SIG-M5 (cell line): ENCODE measurements at regions not wholly inside any gene's neighbourhood (a gene's known extent, or its start where the extent isn't known, plus 50 kb on each side); places are given as distances from the start of the nearest gene placed in this dataset.

Experiments used
- DNase-seq: peaks from one replicate; lab custom pipeline; 2025; lab: John Stamatoyannopoulos, UW

DNA sequence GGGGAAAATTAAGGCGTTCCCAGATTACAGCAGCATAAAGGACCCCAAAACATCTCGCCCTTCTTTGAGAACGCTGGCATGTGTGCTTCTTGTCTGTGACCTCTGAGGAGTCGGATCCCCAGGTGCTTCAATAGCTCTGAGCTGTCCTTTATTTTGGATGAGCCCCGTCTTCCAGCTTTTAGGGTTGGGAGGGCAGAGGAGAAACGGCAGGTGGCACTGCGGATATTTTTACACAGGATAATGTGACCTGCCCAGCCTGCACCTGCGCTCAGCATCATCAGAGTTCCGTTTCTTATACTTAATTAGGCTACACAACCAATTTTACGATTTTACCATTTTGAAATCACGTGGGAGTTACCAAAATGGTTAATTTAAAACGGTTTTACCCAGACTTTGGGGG, 147.7 kb upstream of the RPS6KA2 start:
- no peak for DNase-seq

- no peak for DNase-seq
Observed at GRCh38 chr6:166774292-166774691, 147.2 kb upstream of the RPS6KA2 start.

DNA sequence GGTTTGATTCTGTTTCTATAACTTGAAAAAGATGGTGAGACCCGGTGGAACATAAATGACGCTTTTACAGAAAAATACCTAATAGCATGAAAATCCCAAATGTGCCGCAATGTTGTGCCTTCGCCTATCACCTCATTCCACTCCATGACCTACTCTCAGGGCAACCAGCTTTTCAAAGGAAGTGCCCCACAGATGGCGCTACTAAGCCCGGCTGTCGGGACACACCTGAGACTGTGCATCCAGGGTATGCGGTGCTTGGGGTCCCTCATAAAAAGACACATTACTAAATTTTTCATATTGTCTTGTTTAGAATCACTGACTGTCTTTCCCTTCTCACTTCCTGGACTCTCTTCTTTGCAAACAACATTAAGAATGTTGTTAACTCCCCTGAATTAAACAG, 145.5 kb upstream of the RPS6KA2 start:
- DNase-seq: no peak

- no peak for DNase-seq
Observed at GRCh38 chr6:166771701-166772100, 144.7 kb upstream of the RPS6KA2 start.

DNA sequence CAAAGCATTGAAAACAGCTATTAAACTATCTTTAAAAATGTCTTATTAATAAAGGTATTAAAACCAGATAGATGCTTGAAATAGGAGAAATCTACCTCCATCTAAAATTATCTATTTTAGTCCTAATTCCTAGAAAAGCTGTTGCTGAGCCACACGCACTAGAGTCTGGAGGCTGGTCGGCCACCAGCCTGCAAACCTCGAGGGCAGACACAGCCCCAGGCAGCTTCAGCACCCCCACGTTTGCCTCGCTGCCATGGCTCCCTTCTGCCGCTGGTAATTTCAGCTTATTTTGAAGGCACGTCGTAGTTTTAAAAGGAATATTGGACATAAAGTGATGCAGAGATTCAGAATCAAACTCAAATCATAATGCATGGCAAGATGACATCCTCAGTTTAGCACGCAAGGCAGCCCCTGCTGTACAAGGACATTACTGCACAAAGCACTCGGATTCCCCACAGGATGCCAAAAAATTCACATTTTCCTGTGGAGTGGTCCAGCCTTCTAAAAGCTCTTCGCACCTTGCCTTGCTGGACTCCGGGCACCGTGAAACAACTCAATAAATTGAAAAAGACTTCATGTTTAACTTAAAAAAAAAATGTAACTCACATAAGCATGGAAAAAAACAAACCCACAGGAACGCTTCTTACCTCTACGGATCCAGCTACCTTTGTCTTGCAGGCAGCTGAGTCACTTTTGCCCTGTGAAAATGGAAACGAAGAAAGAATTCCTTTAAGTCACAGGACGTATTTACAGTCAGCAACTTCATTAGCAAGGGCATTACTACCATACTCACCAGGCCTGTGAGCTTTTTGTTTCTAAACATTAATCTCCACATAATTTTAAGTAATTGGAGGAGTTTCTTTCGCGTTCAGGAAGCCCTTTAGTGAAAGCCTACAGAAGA, 143.4 kb upstream of the RPS6KA2 start:
- DNase-seq: no peak

DNA sequence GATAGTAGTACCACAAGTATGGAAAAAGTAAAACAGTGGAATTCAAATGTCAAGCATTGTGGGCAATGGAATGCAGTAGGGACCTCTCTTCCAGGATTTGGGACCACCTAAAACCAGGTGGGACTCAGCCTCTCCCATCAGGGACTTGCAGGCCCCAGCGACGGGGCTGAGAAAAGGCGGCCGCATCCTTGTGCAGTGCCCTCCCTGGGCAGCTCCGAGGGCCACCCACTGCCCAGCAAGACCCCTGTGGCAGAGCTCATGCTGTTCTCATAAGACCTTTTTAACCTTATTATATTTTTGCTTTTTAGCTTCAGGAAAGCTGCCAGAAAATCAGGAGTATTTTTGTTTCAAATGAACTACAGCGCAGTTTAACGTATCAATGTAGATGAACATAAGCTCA, 142.6 kb upstream of the RPS6KA2 start:
- DNase-seq: no peak

DNA sequence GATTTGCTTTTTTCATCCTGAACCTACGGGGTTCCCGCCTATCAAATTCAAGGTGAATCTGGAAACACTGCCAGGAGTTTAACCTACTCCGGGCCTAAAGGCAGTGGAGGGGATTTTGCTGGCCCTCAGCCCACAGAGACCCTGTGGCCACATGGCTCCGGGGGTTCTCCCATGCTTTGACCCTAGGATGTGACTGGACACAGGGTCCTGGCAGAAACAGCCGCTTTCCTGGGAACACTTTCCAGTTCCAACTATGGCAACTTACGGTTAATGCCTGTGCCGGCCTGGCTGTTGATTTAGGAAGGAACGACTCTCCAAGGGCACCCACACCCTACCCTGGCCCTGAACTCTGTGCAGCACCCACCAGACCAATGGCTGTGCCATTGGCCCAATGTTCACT, 141.7 kb upstream of the RPS6KA2 start:
- DNase-seq: no peak

- DNase-seq: no peak
Observed at GRCh38 chr6:166767230-166767629, 140.2 kb upstream of the RPS6KA2 start.

DNA sequence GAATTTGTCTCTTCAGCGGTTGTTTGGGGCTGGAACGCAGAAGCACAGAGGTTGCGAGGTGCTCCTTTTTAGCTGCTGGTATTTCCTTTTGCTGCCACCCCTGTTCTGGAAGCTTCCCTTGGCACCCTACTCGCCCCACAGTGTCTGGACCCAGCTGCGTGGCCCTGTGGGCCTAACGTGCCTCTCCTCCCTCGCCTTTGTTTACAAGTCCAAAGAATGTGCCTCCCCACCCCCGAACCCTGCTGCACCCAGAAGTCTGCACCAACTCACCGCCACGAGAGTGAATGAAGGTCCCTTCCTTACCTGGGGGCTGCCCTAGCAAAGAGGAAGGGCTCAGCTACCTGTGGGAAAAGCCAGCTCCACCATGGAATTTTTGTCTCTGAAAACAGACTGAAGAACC, 139.7 kb upstream of the RPS6KA2 start:
- no peak for DNase-seq

DNA sequence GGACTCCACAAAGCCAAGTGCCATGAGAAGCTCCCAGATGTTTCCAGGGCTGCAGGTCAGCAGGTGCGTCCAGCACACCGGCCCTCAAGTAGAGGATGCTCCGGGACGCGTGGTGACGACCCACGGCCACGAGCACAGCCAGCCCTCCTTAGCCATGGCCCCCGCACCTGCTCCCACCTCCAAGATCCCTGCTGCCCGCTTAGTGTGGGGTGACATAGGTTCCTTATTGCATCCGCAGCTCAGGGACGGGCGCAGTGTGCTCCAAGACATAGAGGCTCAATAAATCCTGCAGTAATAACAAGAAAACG, 138.1 kb upstream of the RPS6KA2 start:
- DNase-seq: no peak

- no peak for DNase-seq
Observed at GRCh38 chr6:166764473-166765233, 137.6 kb upstream of the RPS6KA2 start.

DNA sequence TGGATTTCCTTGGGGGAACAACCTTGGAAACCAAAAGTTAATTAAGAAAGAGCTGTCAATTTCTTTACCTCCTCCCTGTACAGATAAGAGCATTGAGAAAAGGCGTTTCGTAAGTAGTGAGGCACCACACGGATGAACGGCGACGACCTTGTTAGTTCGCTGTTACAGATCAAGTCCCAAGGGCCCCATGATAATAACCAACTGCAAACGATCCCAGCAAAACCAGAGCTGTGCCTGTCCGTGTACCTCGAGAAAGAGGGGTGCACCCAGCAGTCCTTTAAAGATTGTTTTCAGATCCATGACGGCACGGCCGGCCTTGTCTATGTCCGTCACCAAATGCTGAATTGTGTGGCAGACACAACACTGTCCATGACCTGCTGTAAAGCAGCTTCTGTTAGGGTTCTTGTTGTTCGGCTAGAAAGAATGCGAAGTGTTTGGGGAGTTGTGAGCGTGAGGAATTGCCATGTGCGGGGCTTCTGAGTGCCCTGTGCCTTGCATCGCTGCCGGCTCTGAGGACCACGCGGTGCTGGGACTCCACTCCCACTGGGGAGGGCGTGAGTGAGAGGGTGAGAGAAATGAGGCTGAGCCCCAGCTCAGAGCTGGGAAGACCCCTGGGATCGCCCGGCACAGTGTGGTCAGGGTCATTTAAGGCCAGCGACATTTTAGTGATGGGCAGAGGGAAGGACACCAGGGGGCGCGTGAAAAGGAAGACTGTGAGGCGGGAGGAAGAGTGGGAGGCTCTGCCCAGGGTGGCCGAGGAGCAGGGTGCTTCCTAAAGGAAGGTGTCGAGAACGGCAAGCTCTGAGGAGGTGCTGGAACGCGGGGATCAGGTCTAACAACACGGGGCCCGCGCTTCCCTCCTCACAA, 136.8 kb upstream of the RPS6KA2 start:
- no peak for DNase-seq

DNA sequence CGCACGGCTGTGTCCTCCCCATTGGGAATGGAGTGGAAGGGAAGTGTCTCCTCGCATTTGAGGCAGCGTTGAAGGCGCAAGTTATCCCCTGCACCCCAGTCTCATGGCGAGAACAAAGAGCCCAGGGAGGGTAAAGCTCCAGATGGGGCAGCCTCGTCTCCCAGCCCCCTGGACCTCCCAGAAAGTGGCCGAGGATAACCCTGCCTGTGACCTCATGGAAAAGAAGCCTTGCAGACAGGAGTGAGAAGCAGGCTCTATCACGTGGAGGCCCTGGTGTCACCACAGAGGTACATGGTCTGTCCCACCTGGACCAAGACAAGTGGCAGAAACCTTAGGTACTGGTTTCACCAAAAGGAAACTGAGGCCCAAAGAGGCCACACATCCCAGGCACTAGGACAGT, 134.8 kb upstream of the RPS6KA2 start:
- DNase-seq: no peak

- no peak for DNase-seq
Observed at GRCh38 chr6:166760288-166760687, 133.2 kb upstream of the RPS6KA2 start.

GRCh38 chr6:166758136-166758704, 131.2 kb upstream of the RPS6KA2 start:
- no peak for DNase-seq

DNA sequence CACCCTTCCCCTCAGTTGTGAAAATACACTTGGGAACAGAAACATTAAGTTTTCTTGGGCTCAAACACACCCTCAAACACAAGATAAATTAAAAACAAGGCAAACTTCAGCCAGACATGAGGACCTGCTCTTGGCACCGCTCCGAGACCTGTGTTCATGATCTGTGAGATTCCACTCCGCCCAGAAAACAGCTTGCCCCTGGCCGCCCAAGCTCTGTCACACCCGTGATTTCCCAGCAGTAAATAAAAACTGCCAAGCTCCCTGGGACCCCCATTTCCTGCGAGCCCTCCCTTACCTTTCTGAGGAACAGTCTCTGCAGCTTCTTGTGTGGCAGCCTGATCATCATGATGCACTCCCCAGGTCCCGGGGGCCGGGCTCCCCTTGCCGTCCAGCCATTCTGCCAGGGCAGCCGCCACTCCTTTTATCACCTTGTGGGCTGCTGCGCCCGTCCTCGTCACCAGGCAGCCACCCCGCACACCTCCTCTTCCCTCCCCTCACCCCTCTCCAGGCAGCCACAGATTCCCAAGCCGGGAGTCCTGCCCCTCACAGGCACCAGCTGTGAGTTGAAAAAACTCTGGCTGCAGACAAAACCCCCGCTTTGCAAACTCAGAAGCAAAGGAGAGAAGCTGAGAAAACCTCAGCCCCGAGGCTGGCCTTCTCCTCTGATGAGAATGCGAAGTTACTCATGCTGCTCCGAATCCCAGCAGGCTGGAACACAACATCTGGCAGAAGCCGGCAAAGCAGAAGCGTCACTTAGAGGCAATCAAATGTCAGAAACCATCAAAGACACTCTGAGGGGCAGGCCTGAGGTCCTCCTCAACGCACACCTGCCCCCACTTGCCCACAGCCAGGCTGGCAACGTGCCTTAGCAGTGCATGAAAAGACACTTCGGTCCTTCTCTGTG, 130.4 kb upstream of the RPS6KA2 start:
- no peak for DNase-seq

DNA sequence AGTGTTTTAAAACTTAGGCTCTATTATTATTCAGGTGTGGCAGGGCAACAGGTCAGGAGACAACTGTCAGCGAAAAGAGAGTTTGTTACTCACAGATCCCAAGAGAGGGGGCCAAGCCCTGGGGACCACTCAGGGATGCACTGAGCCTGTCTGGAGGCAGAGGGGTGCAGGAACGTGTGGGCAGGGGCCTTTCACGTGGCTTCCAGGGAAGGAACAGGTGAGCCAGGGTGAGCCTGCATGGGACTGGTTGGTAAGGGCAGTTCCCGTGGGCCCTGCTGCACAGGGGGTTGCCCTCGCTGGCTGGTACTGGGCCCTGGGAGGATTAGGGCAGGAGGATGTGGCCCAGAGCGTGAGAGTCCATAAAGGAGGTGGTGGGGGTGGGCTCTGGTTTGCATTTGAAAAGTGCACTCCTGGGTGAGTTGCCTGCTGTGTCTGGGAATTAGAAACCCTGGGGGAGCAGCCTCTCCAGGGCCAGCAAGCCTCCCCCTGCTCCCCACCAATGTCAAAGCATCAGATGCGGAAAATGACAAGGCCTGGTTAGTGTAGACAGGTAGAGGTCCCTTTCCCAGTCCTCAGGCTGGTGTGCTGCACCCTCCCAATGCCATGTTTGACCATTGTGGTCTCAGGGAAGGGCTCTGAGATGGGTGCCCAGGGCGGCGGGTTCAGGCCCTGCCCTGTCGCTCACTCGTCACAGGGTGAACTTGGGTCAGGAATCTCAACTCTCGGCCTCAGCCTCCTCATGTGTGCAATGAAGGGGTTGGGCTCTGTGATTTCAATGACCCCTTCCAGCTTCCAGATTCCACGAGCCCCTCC, 127.4 kb upstream of the RPS6KA2 start:
- DNase-seq: no peak

GRCh38 chr6:166752928-166753721, 126.1 kb upstream of the RPS6KA2 start:
- no peak for DNase-seq

DNA sequence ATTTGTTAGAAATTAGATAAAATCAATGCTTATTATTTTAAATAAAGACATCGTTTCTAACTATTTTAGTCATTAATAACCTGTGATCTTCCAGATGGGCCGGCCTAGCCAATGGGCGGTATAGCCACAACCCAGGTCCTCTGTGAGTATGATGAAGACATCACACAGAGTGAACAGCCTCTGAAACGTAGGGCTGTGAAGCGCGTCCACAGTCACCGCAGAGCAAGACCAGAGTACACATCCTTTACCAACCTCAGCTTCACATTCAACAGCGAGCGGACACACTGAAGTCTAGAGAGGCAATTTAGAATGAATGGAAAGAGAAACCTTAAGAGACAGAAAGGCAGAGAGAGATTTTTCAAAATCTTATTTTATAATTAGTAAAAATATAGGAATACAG, 125.0 kb upstream of the RPS6KA2 start:
- no peak for DNase-seq
